Fibroblast of lung (primary cell): ENCODE measurements at regions not wholly inside any gene's neighbourhood (a gene's known extent, or its start where the extent isn't known, plus 50 kb on each side); places are given as distances from the start of the nearest gene placed in this dataset.

Experiments used
- DNase-seq, 2 donors: peaks; one replicate each; pipeline versions ENCODE4 v3.0.0 to v3.0.0-alpha.2; 2010; ENCODE audit warnings: low read depth in 2 of 2
- H2AFZ ChIP-seq: 2 replicates; pipeline ENCODE4 v1.5.1; 2012; ENCODE audit warnings: low read length, control low read depth, inconsistent platforms
- H3K27ac ChIP-seq: 2 replicates; pipeline ENCODE4 v1.5.1; 2011; ENCODE audit warnings: low read length, control low read depth; ENCODE audit not compliant: insufficient read depth
- H3K27me3 ChIP-seq: 2 replicates; pipeline ENCODE4 v1.5.1; 2011; ENCODE audit warnings: mild to moderate bottlenecking, low read length; ENCODE audit not compliant: control insufficient read depth, insufficient read depth
- H3K36me3 ChIP-seq: 2 replicates; pipeline ENCODE4 v1.5.1; 2011; ENCODE audit warnings: low read length; ENCODE audit not compliant: control insufficient read depth, insufficient read depth
- H3K4me1 ChIP-seq: 2 replicates; pipeline ENCODE4 v1.5.1; 2011; ENCODE audit warnings: low read length; ENCODE audit not compliant: control insufficient read depth, insufficient read depth; ENCODE audit errors: extremely low read depth
- H3K4me2 ChIP-seq: 2 replicates; pipeline ENCODE4 v1.5.1; 2011; ENCODE audit warnings: low read length, control low read depth; ENCODE audit not compliant: insufficient read depth; ENCODE audit errors: extremely low read depth
- H3K4me3 ChIP-seq, 4 experiments: fragments of 200-600 bp in 1 of 4; sonication (generic) in 1 of 4; replicated peaks in 1 of 4; 2 replicates each; pipeline ENCODE4 v1.5.1; 2011 to 2016; ENCODE audit warnings: low read length in 4 of 4, low read depth in 3 of 4, mild to moderate bottlenecking in 3 of 4, control low read depth in 2 of 4, inconsistent platforms in 1 of 4, mixed read lengths in 1 of 4; ENCODE audit not compliant: insufficient read depth in 1 of 4; ENCODE audit errors: control extremely low read depth in 1 of 4
- H3K79me2 ChIP-seq: 2 replicates; pipeline ENCODE4 v1.5.1; 2012; ENCODE audit warnings: mild to moderate bottlenecking, low read length, inconsistent platforms; ENCODE audit not compliant: control insufficient read depth, insufficient read depth
- H3K9ac ChIP-seq: 2 replicates; pipeline ENCODE4 v1.5.1; 2011; ENCODE audit warnings: mild to moderate bottlenecking, low read length, control low read depth; ENCODE audit not compliant: insufficient read depth
- H3K9me3 ChIP-seq: 2 replicates; pipeline ENCODE4 v1.5.1; 2012; ENCODE audit warnings: low read depth, low read length; ENCODE audit not compliant: control insufficient read depth, insufficient read depth
- H4K20me1 ChIP-seq: 2 replicates; pipeline ENCODE4 v1.5.1; 2011; ENCODE audit warnings: low read length; ENCODE audit not compliant: control insufficient read depth, insufficient read depth; ENCODE audit errors: extremely low read depth
- EZH2 ChIP-seq: IDR thresholded peaks from 2 replicates; pipeline ENCODE4 v1.5.1; 2012; ENCODE audit warnings: low read length, control low read depth, mild to moderate bottlenecking; ENCODE audit errors: missing control alignments
- TF ChIP-seq, protein P1 (sequence below), 2 donors: IDR thresholded peaks in 1 of 2; conservative IDR thresholded peaks in 1 of 2; 1 replicate in 1 of 2; 2 replicates in 1 of 2; pipeline ENCODE4 v1.5.1; 2011 to 2012; ENCODE audit warnings: low read length in 2 of 2, control low read depth in 1 of 2, inconsistent platforms in 1 of 2, low read depth in 1 of 2, mild to moderate bottlenecking in 1 of 2

DNA sequence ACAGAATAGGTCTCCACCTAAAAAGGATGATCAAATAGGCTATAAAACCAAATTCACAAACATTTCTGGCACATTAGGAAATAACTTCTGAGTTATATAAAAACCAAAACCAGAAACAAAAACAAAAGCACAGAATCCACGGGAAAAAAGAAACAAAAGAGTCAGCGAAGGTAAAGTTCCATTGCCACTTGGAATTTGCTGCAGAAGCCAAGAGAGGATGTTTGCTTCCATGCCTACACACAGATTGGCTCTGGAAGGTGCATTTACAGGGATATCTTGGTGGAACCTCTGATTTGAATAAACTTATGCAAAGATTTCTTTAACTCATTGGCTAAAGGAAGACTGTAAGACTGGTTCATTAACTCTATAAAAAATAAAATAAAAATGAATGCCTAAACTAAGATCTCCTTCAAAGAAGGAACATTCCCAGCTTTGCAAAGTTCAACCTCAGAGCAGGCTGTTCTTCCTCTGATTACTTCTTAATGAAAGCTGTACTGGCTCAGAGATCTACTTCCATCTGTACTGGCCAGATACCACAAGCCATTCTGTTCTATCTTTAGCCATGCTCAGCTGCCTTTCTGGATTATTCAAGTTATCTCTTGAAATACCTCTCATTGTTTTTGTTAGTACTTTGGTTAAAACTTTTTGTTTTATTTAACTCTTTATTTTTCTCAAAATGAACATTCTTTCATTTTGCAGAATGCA is 537.5 kb upstream of the CCDC54 start:
- peak overlapping the region; percentile 20 for H2AFZ ChIP-seq
- DNase-seq: peak in 1 of 2 donors; percentile 77
- H3K9ac ChIP-seq: no peak overlapping the region
- H3K4me1 ChIP-seq: no peaks in the 10 kb centered on the region
- H3K27me3 ChIP-seq: no peaks in the 10 kb centered on the region
- TF ChIP-seq, protein P1, sequence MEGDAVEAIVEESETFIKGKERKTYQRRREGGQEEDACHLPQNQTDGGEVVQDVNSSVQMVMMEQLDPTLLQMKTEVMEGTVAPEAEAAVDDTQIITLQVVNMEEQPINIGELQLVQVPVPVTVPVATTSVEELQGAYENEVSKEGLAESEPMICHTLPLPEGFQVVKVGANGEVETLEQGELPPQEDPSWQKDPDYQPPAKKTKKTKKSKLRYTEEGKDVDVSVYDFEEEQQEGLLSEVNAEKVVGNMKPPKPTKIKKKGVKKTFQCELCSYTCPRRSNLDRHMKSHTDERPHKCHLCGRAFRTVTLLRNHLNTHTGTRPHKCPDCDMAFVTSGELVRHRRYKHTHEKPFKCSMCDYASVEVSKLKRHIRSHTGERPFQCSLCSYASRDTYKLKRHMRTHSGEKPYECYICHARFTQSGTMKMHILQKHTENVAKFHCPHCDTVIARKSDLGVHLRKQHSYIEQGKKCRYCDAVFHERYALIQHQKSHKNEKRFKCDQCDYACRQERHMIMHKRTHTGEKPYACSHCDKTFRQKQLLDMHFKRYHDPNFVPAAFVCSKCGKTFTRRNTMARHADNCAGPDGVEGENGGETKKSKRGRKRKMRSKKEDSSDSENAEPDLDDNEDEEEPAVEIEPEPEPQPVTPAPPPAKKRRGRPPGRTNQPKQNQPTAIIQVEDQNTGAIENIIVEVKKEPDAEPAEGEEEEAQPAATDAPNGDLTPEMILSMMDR (conservative IDR thresholded peaks at IDR 0.05 in 1 of 2, IDR thresholded peaks at IDR 0.05 in 1 of 2; ENCODE audit: low read depth in 1 of 2, low read length in 2 of 2): no peak
- TF ChIP-seq EZH2: no peak
- H3K4me2 ChIP-seq: no peak overlapping the region
- no peaks in the 10 kb centered on the region for H3K36me3 ChIP-seq
- no peak overlapping the region for H3K27ac ChIP-seq
- H3K9me3 ChIP-seq: no peaks in the 10 kb centered on the region
- no peak overlapping the region for H3K4me3 ChIP-seq
- H3K79me2 ChIP-seq: no peaks in the 10 kb centered on the region
- no peaks in the 10 kb centered on the region for H4K20me1 ChIP-seq

DNA sequence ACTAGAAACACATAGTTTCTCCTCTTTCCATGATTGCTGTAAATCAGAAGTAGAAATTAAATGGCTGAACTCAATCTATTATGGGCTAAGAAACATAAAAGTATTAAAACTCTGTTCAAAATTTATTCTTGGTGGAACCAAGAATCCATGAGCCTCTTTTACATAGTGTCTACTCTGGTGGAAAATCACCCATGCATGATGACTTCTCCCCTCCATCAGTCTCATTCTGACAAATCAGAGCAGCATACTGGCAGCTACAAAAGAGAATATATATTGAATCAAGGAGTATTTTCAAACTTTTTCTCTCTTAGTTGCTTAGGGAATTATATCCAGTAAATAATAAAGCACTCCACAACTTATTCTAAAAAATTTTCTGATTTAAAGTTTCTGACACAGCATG is 536.9 kb upstream of the CCDC54 start:
- DNase-seq: no peak
- Histone ChIP-seq H4K20me1 (no peaks in the 10 kb centered on the region), H3K36me3 (no peaks in the 10 kb centered on the region), H3K27ac (no peak overlapping the region), H3K4me3 (no peak overlapping the region), H3K4me1 (no peaks in the 10 kb centered on the region), H2AFZ (no peak overlapping the region), H3K79me2 (no peaks in the 10 kb centered on the region), H3K27me3 (no peaks in the 10 kb centered on the region), H3K4me2 (no peak overlapping the region), H3K9ac (no peak overlapping the region), H3K9me3 (no peaks in the 10 kb centered on the region)
- TF ChIP-seq, protein P1 (conservative IDR thresholded peaks at IDR 0.05 in 1 of 2, IDR thresholded peaks at IDR 0.05 in 1 of 2; ENCODE audit: low read depth in 1 of 2, low read length in 2 of 2): no peak

DNA sequence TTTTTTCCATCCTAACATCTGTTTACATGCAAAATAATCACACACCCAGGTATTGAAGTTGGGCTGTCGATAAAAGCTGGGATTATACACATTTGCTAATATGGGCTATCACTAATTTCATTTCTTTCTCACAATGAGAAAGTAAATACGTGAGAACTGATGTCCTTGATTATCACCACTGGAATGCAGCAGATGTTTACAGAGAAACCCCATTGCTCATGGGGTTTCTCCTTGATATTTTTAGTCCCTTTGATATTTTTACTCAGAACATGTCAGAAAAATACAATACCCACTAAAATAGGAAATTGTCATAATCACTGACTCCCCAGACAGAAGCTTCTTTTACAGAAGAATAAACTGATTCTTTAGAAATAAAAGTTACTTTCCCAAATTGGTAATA is 535.1 kb upstream of the CCDC54 start:
- H4K20me1 ChIP-seq: no peaks in the 10 kb centered on the region
- no peaks in the 10 kb centered on the region for H3K27me3 ChIP-seq
- H3K79me2 ChIP-seq: no peaks in the 10 kb centered on the region
- no peak overlapping the region for H3K4me3 ChIP-seq
- H3K4me1 ChIP-seq: no peaks in the 10 kb centered on the region
- no peak overlapping the region for H2AFZ ChIP-seq
- no peak overlapping the region for H3K9ac ChIP-seq
- no peak for TF ChIP-seq EZH2
- TF ChIP-seq, protein P1 (conservative IDR thresholded peaks at IDR 0.05 in 1 of 2, IDR thresholded peaks at IDR 0.05 in 1 of 2; ENCODE audit: low read depth in 1 of 2, low read length in 2 of 2): no peak
- no peaks in the 10 kb centered on the region for H3K36me3 ChIP-seq
- DNase-seq: no peak
- no peak overlapping the region for H3K27ac ChIP-seq
- H3K9me3 ChIP-seq: no peaks in the 10 kb centered on the region
- no peak overlapping the region for H3K4me2 ChIP-seq
